Peyer's patch (tissue), 4 donors: ENCODE measurements at regions not wholly inside any gene's neighbourhood (a gene's known extent, or its start where the extent isn't known, plus 50 kb on each side); places are given as distances from the start of the nearest gene placed in this dataset.

Experiments
- CTCF ChIP-seq, 6 experiments: fragments of 450-650 bp in 4 of 6; fragments of 200-600 bp in 2 of 6; sonication (generic) in 1 of 6; IDR thresholded peaks; one replicate each; pipeline ENCODE4 v1.5.1; 2017 to 2019; ENCODE audit warnings: antibody characterized with exemption in 6 of 6, mild to moderate bottlenecking in 3 of 6, moderate library complexity in 1 of 6
- POLR2A ChIP-seq, 2 donors: fragments of 450-650 bp; IDR thresholded peaks; one replicate each; pipeline ENCODE4 v1.5.1; 2017; ENCODE audit warnings: antibody characterized with exemption in 2 of 2, mild to moderate bottlenecking in 2 of 2, moderate library complexity in 2 of 2

GRCh38 chr21:31515253-31515652 is 144.2 kb upstream of the SOD1 start:
- TF ChIP-seq CTCF (IDR thresholded peaks at IDR 0.05) (no peak), POLR2A (IDR thresholded peaks at IDR 0.05) (no peak)
